GM21576 (cell line): ENCODE measurements at regions not wholly inside any gene's neighbourhood (a gene's known extent, or its start where the extent isn't known, plus 50 kb on each side); places are given as distances from the start of the nearest gene placed in this dataset.

Source experiments
- ATAC-seq: cut with Tn5 transposase; IDR thresholded peaks from one replicate; pipeline ENCODE4 v1.9.1; 2021; ENCODE audit warnings: mild to moderate bottlenecking, moderate library complexity; ENCODE audit not compliant: unreplicated experiment

- ATAC-seq: no peak
These were observed 86.1 kb upstream of the ARHGAP20 start for GRCh38 chr11:110798201-110798900.

GRCh38 chr11:110797453-110797852, 85.2 kb upstream of the ARHGAP20 start:
- peak; percentile 86 for ATAC-seq

GRCh38 chr11:110795112-110795624, 82.9 kb upstream of the ARHGAP20 start:
- no peak for ATAC-seq

GRCh38 chr11:110793556-110793955, 81.3 kb upstream of the ARHGAP20 start:
- ATAC-seq: no peak

- no peak for ATAC-seq
These were observed 79.4 kb upstream of the ARHGAP20 start for GRCh38 chr11:110791621-110792020.

- no peak for ATAC-seq
These were observed 75.4 kb upstream of the ARHGAP20 start for GRCh38 chr11:110787680-110788079.

- ATAC-seq: no peak
These were observed 74.1 kb upstream of the ARHGAP20 start for GRCh38 chr11:110786226-110786902.

- ATAC-seq: no peak
These were observed 73.2 kb upstream of the ARHGAP20 start for GRCh38 chr11:110785398-110785797.

- no peak for ATAC-seq
These were observed 70.4 kb upstream of the ARHGAP20 start for GRCh38 chr11:110782616-110783015.

- ATAC-seq: no peak
These were observed 66.9 kb upstream of the ARHGAP20 start for GRCh38 chr11:110779108-110779507.

GRCh38 chr11:110778343-110778742, 66.1 kb upstream of the ARHGAP20 start:
- no peak for ATAC-seq

- no peak for ATAC-seq
These were observed 65.5 kb upstream of the ARHGAP20 start for GRCh38 chr11:110777775-110778174.

GRCh38 chr11:110776081-110776480, 63.8 kb upstream of the ARHGAP20 start:
- no peak for ATAC-seq

- ATAC-seq: no peak
These were observed 62.1 kb upstream of the ARHGAP20 start for GRCh38 chr11:110774138-110775014.

GRCh38 chr11:110773442-110773841, 61.2 kb upstream of the ARHGAP20 start:
- ATAC-seq: no peak

GRCh38 chr11:110772863-110773262, 60.6 kb upstream of the ARHGAP20 start:
- ATAC-seq: no peak

- ATAC-seq: no peak
These were observed 54.1 kb upstream of the ARHGAP20 start for GRCh38 chr11:110766316-110766715.

GRCh38 chr11:110764485-110764884, 52.2 kb upstream of the ARHGAP20 start:
- ATAC-seq: no peak

GRCh38 chr11:110763249-110764011, 51.2 kb upstream of the ARHGAP20 start:
- ATAC-seq: no peak

GRCh38 chr11:110762590-110762989, 50.4 kb upstream of the ARHGAP20 start:
- no peak for ATAC-seq
